ENCODE measurements at regions not wholly inside any gene's neighbourhood (a gene's known extent, or its start where the extent isn't known, plus 50 kb on each side); places are given as distances from the start of the nearest gene placed in this dataset.

DNA sequence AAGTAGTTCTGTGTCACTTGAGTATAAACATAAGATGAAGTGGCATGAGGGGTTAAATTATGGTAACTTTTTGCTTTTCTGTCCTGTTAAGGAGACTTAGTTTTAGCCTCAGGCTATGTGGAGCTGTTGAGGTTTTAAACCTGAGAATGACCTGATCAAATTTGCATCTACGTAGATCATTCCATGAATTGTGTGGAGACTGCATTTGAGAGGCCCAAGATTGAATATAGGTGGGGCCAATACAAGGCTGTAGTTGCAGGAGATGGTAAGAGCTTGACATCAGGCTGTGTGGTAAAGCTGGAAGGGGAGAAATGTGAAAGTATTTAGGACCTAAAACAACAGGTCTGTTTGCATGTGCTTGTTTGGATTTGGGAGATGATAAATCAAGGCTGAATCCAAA, 249.5 kb downstream of the SLC16A7 start:
- no peak for TF ChIP-seq POLR2A (IDR thresholded peaks at IDR 0.05)
- TF ChIP-seq POLR2AphosphoS5 (IDR thresholded peaks at IDR 0.05), result no peak

Data from breast epithelium (tissue), 3 donors.